WERI-Rb-1 (cell line): ENCODE measurements at regions not wholly inside any gene's neighbourhood (a gene's known extent, or its start where the extent isn't known, plus 50 kb on each side); places are given as distances from the start of the nearest gene placed in this dataset.

ENCODE experiments used
- DNase-seq: peaks from one replicate; pipeline ENCODE4 v3.0.0-alpha.2; 2020
- H3K27ac ChIP-seq: fragments of 250-450 bp; sonication (Bioruptor Pico); 2 replicates; pipeline ENCODE4 v1.5.1; 2020; ENCODE audit warnings: mild to moderate bottlenecking, moderate library complexity
- H3K27me3 ChIP-seq: fragments of 250-450 bp; sonication (Bioruptor Pico); 2 replicates; pipeline ENCODE4 v1.5.1; 2021; ENCODE audit warnings: mild to moderate bottlenecking, low read depth, moderate library complexity; ENCODE audit not compliant: insufficient read depth, severe bottlenecking
- H3K36me3 ChIP-seq: fragments of 250-450 bp; sonication (Bioruptor Pico); 2 replicates; pipeline ENCODE4 v1.5.1; 2020; ENCODE audit warnings: mild to moderate bottlenecking, moderate library complexity
- H3K4me3 ChIP-seq: 2 replicates; pipeline ENCODE4 v1.5.1; 2011; ENCODE audit warnings: low read depth, mild to moderate bottlenecking, control low read depth, low read length
- H3K9me3 ChIP-seq: fragments of 250-450 bp; sonication (Bioruptor Pico); 2 replicates; pipeline ENCODE4 v1.5.1; 2021; ENCODE audit warnings: mild to moderate bottlenecking, moderate library complexity; ENCODE audit not compliant: severe bottlenecking
- TF ChIP-seq, protein P1 (sequence below): IDR thresholded peaks from 2 replicates; pipeline ENCODE4 v1.5.1; 2011; ENCODE audit warnings: low read depth, mild to moderate bottlenecking, control low read depth, inconsistent platforms, low read length

DNA sequence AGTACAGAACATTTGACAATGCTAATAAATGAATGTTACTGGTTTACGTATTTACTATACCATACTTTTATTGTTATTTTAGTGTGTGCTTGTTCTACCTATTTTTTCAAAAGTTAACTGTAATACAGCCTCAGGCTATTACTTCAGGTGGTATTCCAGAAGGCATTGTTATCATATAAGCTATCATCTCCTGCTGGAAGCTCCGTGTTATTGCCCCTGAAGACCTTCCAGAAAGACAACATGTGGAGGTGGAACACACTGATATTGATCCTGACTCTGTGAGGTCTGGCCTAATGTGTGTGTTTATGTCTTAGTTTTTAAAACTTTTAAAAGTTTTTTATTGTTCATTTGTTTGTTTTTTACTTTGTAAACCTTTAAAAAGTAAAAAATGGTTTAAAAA is 509.8 kb upstream of the SPRY2 start:
- Histone ChIP-seq H3K36me3 (no peaks in the 10 kb centered on the region), H3K27me3 (no peaks in the 10 kb centered on the region), H3K4me3 (no peak overlapping the region), H3K9me3 (no peaks in the 10 kb centered on the region), H3K27ac (no peak overlapping the region)
- no peak for DNase-seq
- TF ChIP-seq, protein P1, sequence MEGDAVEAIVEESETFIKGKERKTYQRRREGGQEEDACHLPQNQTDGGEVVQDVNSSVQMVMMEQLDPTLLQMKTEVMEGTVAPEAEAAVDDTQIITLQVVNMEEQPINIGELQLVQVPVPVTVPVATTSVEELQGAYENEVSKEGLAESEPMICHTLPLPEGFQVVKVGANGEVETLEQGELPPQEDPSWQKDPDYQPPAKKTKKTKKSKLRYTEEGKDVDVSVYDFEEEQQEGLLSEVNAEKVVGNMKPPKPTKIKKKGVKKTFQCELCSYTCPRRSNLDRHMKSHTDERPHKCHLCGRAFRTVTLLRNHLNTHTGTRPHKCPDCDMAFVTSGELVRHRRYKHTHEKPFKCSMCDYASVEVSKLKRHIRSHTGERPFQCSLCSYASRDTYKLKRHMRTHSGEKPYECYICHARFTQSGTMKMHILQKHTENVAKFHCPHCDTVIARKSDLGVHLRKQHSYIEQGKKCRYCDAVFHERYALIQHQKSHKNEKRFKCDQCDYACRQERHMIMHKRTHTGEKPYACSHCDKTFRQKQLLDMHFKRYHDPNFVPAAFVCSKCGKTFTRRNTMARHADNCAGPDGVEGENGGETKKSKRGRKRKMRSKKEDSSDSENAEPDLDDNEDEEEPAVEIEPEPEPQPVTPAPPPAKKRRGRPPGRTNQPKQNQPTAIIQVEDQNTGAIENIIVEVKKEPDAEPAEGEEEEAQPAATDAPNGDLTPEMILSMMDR, result no peak

DNA sequence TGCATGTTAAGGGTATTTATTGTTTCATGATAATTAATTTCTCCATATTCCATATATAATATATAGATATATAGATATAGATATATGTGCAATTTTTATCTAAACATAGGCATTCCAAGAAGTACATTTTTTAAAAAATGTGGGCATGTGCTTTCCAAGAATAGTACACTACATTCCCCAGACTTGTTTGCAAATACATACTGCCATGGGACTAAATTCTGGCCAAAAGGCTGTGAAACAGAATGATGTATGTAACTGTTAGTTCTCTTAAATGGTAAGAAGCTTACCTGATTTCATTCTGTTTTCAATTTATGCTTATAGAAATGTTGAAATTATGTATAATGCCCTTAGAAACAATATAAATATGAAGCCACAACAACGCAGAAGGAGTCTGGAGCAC is 503.2 kb upstream of the SPRY2 start:
- Histone ChIP-seq H3K4me3 (no peak overlapping the region), H3K27ac (no peak overlapping the region), H3K36me3 (no peaks in the 10 kb centered on the region), H3K27me3 (no peaks in the 10 kb centered on the region), H3K9me3 (no peaks in the 10 kb centered on the region)
- DNase-seq, result no peak
- TF ChIP-seq, protein P1, result no peak

DNA sequence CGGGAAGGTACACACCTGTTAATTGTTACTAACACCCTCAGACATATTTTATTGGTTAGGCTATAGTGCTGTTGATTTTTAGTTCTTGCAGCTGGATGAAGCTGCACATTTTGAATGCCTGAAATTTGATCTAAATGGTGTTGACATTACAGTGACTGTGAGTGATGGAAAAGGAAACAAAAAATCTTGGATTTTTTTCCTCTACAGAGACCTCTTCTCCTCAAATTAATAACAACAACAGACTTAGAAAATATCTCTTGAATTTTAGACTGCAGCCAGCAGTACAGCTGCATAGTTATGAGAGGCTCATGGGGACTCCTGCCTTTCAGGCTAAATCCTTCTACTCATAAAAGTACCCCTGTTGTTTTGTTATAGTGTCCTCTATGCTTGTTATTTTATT is 500.5 kb upstream of the SPRY2 start:
- Histone ChIP-seq H3K36me3 (no peaks in the 10 kb centered on the region), H3K4me3 (no peak overlapping the region), H3K9me3 (no peaks in the 10 kb centered on the region), H3K27me3 (no peaks in the 10 kb centered on the region), H3K27ac (no peak overlapping the region)
- no peak for DNase-seq
- TF ChIP-seq, protein P1, result no peak

DNA sequence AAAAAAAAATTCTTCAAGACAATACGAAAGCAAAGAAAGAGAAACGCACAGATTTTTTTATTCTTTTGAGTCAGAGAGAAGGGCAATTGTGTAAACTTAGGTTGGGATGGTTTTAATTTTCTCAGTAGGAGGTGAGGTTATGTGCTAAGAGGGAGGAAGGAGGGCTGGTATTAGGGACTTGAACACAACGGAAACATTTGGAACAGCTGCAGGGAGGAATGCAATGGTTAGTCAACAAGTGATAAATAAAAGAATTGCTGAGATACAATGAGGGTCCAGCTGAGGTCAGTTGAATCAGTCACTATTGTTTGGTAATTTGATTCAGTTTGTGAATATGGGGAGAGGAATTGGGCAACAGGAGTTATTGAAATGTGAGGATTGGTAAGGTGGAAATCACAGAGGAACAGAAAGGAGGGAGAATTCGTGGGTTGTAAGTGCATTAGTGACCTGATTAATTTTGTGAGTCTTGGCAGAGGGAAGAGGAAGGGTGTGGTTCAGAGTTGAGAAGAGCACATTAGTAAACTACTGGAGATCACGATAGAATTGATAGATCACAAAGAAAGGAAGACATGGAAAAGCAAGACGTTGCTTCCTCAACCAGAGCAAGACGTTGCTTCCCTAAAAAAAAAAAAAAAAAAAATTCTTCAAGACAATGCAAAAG is 499.5 kb upstream of the SPRY2 start:
- no peak for DNase-seq
- Histone ChIP-seq H3K9me3 (no peaks in the 10 kb centered on the region), H3K4me3 (no peak overlapping the region), H3K27me3 (no peaks in the 10 kb centered on the region), H3K27ac (no peak overlapping the region), H3K36me3 (no peaks in the 10 kb centered on the region)
- TF ChIP-seq, protein P1, result no peak

DNA sequence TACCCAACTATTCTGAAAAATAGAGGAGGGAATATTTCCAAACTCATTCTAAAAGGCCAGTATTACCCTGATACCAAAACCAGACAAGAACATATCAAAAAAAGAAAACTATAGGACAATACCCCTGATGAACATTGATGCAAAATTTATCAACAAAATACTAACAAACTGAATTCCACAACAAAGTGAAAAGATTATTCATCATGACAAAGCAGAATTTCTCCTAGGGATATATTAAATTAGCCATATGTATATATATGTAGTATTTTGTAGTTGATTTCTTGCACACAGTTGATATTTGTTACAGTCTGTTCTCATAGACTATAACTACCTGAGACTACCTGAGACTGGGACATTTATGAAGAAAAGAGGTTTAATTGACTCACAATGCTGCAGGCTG is 495.0 kb upstream of the SPRY2 start:
- Histone ChIP-seq H3K9me3 (no peaks in the 10 kb centered on the region), H3K36me3 (no peaks in the 10 kb centered on the region), H3K27me3 (no peaks in the 10 kb centered on the region), H3K4me3 (no peak overlapping the region), H3K27ac (no peak overlapping the region)
- DNase-seq, result no peak
- TF ChIP-seq, protein P1, result no peak

DNA sequence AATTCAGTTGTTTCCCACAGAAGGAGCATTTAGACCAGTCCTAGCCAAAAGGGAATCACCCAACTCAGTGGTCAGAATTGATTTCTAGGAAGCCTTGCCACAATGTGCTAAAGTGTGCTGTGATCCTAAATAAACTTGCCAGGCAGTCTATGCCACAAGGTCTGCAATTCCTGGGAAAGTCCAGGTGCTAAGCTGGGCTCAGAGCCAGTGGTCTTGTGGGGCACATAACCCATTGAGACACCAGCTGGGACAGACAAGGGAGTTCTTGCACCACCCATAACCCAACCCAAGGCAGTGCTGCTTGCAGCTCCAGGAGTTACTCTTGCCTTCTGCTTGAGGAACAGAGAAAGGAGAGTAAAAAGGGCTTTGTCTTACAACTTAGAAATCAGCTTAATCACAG is 489.5 kb upstream of the SPRY2 start:
- Histone ChIP-seq H3K4me3 (no peak overlapping the region), H3K27me3 (no peaks in the 10 kb centered on the region), H3K36me3 (no peaks in the 10 kb centered on the region), H3K27ac (no peak overlapping the region), H3K9me3 (no peaks in the 10 kb centered on the region)
- DNase-seq, result no peak
- TF ChIP-seq, protein P1, result no peak
